GM23338 (cell line): ENCODE measurements at regions not wholly inside any gene's neighbourhood (a gene's known extent, or its start where the extent isn't known, plus 50 kb on each side); places are given as distances from the start of the nearest gene placed in this dataset.

Source experiments
- ATAC-seq: fragments of 200-7000 bp; cut with Tn5 transposase; 3 replicates; pipeline ENCODE4 v1.9.1; 2020
- DNase-seq: peaks from one replicate; pipeline ENCODE4 v3.0.0-alpha.2; 2015; ENCODE audit warnings: low spot score
- H2AFZ ChIP-seq: fragments of 200-600 bp; sonication (generic); 2 replicates; pipeline ENCODE4 v1.8.0; 2016; ENCODE audit warnings: antibody characterized with exemption, mild to moderate bottlenecking, moderate library complexity
- H3F3A ChIP-seq: fragments of 200-600 bp; sonication (generic); replicated peaks from 2 replicates; pipeline ENCODE4 v1.8.0; 2017; ENCODE audit warnings: antibody characterized with exemption, mixed run types, low read depth
- H3K27ac ChIP-seq: fragments of 200-600 bp; sonication (generic); 2 replicates; pipeline ENCODE4 v1.6.1; 2016; ENCODE audit warnings: low read depth
- H3K27me3 ChIP-seq: fragments of 200-600 bp; sonication (generic); 2 replicates; pipeline ENCODE4 v1.8.0; 2016; ENCODE audit warnings: mild to moderate bottlenecking, mixed run types, moderate library complexity; ENCODE audit not compliant: insufficient read depth
- H3K36me3 ChIP-seq: fragments of 200-600 bp; sonication (generic); 2 replicates; pipeline ENCODE4 v1.8.0; 2016; ENCODE audit warnings: mild to moderate bottlenecking; ENCODE audit not compliant: insufficient read depth
- H3K4me1 ChIP-seq: fragments of 200-600 bp; sonication (generic); 2 replicates; pipeline ENCODE4 v1.8.0; 2016; ENCODE audit warnings: mild to moderate bottlenecking, moderate library complexity; ENCODE audit not compliant: insufficient read depth
- H3K4me2 ChIP-seq: fragments of 200-600 bp; sonication (generic); 2 replicates; pipeline ENCODE4 v1.7.1; 2017; ENCODE audit warnings: mixed run types
- H3K4me3 ChIP-seq: fragments of 200-600 bp; sonication (generic); 2 replicates; pipeline ENCODE4 v1.6.1; 2016; ENCODE audit warnings: mixed run types
- H3K79me2 ChIP-seq: fragments of 200-600 bp; sonication (generic); replicated peaks from 2 replicates; pipeline ENCODE4 v1.8.0; 2017; ENCODE audit warnings: mild to moderate bottlenecking; ENCODE audit not compliant: insufficient read depth
- H3K9me2 ChIP-seq: fragments of 200-600 bp; sonication (generic); 2 replicates; pipeline ENCODE4 v1.8.0; 2017; ENCODE audit not compliant: insufficient read depth
- H4K20me1 ChIP-seq: fragments of 200-600 bp; sonication (generic); replicated peaks from 2 replicates; pipeline ENCODE4 v1.8.0; 2017; ENCODE audit warnings: mild to moderate bottlenecking; ENCODE audit not compliant: insufficient read depth
- H3K27ac Mint-ChIP-seq: 2 replicates; pipeline ENCODE4 v1.8.0; 2020; ENCODE audit warnings: inconsistent platforms, mild to moderate bottlenecking, moderate library complexity, mixed read lengths
- H3K27me3 Mint-ChIP-seq: 3 replicates; pipeline ENCODE4 v1.8.0; 2022; ENCODE audit warnings: low read depth, mild to moderate bottlenecking, moderate library complexity, mixed read lengths, inconsistent platforms; ENCODE audit not compliant: insufficient read depth, poor library complexity
- H3K36me3 Mint-ChIP-seq: 3 replicates; pipeline ENCODE4 v1.8.0; 2021; ENCODE audit warnings: low read depth, mild to moderate bottlenecking, inconsistent platforms, moderate library complexity, mixed read lengths
- H3K4me1 Mint-ChIP-seq: 3 replicates; pipeline ENCODE4 v1.8.0; 2020; ENCODE audit warnings: mild to moderate bottlenecking, inconsistent platforms, mixed read lengths
- H3K4me3 Mint-ChIP-seq: 3 replicates; pipeline ENCODE4 v1.8.0; 2021; ENCODE audit warnings: moderate library complexity, mild to moderate bottlenecking, inconsistent platforms, mixed read lengths
- H3K9me3 Mint-ChIP-seq: 3 replicates; pipeline ENCODE4 v1.8.0; 2020; ENCODE audit warnings: moderate library complexity, mild to moderate bottlenecking, inconsistent platforms, mixed read lengths
- CREB1 ChIP-seq: fragments of 250-450 bp; sonication (Bioruptor Pico); IDR thresholded peaks from 2 replicates; pipeline ENCODE4 v1.5.0; 2020; ENCODE audit warnings: low read depth, mild to moderate bottlenecking, moderate library complexity
- EZH2 ChIP-seq: fragments of 200-600 bp; sonication (generic); IDR thresholded peaks from one replicate; pipeline ENCODE4 v1.8.0; 2017; ENCODE audit warnings: antibody characterized with exemption, mild to moderate bottlenecking, low read depth; ENCODE audit not compliant: unreplicated experiment
- EZH2phosphoT487 ChIP-seq: fragments of 200-600 bp; sonication (generic); IDR thresholded peaks from one replicate; pipeline ENCODE4 v1.8.1; 2018; ENCODE audit warnings: antibody characterized with exemption; ENCODE audit not compliant: unreplicated experiment
- JUNB ChIP-seq: IDR thresholded peaks from one replicate; pipeline ENCODE4 v1.6.1; 2016; ENCODE audit warnings: antibody characterized with exemption; ENCODE audit not compliant: unreplicated experiment
- NANOG ChIP-seq: IDR thresholded peaks from 2 replicates; pipeline ENCODE4 v1.6.1; 2016; ENCODE audit warnings: antibody characterized with exemption, borderline replicate concordance
- POLR2AphosphoS5 ChIP-seq: IDR thresholded peaks from 2 replicates; pipeline ENCODE4 v1.6.1; 2016; ENCODE audit warnings: antibody characterized with exemption, low read depth
- STAT1 ChIP-seq: IDR thresholded peaks from one replicate; pipeline ENCODE4 v1.6.1; 2016; ENCODE audit warnings: antibody characterized with exemption; ENCODE audit not compliant: unreplicated experiment
- ZNF114 ChIP-seq: fragments of 250-450 bp; sonication (Bioruptor Pico); IDR thresholded peaks from 2 replicates; pipeline ENCODE4 v1.5.0; 2020; ENCODE audit warnings: mild to moderate bottlenecking, moderate library complexity
- ZNF331 ChIP-seq: fragments of 250-450 bp; sonication (Bioruptor Pico); IDR thresholded peaks from 2 replicates; pipeline ENCODE4 v1.5.0; 2020; ENCODE audit warnings: low read depth, mild to moderate bottlenecking, moderate library complexity
- TF ChIP-seq, protein P1 (sequence below): fragments of 250-450 bp; sonication (Bioruptor Pico); IDR thresholded peaks from 2 replicates; pipeline ENCODE4 v1.5.0; 2020; ENCODE audit warnings: mild to moderate bottlenecking, moderate library complexity
- TF ChIP-seq, protein P2 (sequence below): IDR thresholded peaks from one replicate; pipeline ENCODE4 v1.6.1; 2018; ENCODE audit warnings: antibody characterized with exemption; ENCODE audit not compliant: unreplicated experiment
- TF ChIP-seq, protein P3 (sequence below), 2 experiments: fragments of 200-600 bp in 1 of 2; sonication (generic) in 1 of 2; conservative IDR thresholded peaks; 2 replicates each; pipeline versions ENCODE4 v1.5.1 to v1.6.1; 2016 to 2017; ENCODE audit warnings: antibody characterized with exemption in 2 of 2, low read depth in 2 of 2, mild to moderate bottlenecking in 2 of 2, moderate library complexity in 1 of 2
- TF ChIP-seq, protein P4 (sequence below): IDR thresholded peaks from 2 replicates; pipeline ENCODE4 v1.6.1; 2016; ENCODE audit warnings: antibody characterized with exemption

DNA sequence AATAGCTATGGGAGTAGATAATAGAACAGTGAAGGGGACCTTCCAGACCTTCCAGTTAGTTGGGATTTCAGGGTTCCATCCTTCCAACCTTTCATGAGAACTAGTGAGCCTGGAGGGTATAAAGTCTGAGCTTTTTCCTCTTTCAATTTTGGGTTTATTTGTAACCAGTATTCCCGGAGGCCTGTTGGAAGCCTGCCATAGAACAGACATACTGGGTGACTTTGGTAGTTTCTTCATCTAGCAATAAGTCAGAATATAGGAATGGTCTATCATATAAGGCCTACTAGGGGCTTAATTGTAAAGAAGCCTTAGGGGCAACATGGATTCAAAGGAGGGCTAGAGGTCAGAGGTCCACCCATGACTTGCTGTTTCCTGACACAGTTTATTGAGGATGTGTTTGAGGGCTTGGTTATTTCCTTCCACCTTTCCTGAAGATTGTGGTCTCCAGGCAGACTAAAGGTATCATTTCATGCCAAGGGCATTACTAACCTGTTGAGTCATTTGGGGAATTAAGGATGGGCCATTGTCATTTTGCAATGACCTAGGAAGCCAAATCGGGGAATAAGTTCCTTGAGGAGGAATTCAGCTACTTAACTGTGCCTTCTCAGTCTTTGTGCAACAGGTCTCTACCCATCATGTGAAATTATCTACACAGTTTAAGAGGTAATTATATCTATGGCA, 410.3 kb downstream of the SLC6A15 start:
- ATAC-seq: no peak

More for the DNA sequence above, 410.3 kb downstream of the SLC6A15 start:
- Histone ChIP-seq H3K4me2 (no peak overlapping the region), H3K4me1 (no peaks in the 10 kb centered on the region), H3K27me3 (no peaks in the 10 kb centered on the region), H3K9me2 (peaks cover 9% of the 10 kb centered on the region), H3K4me3 (no peak overlapping the region), H2AFZ (peak overlapping the region; percentile 95), H3K36me3 (no peaks in the 10 kb centered on the region), H3K27ac (no peak overlapping the region), H3F3A (no peaks in the 10 kb centered on the region), H4K20me1 (no peaks in the 10 kb centered on the region), H3K79me2 (no peaks in the 10 kb centered on the region)
- Mint-ChIP-seq H3K4me1 (peaks cover 4% of the 10 kb centered on the region; the same call in 1 of the 3 replicates), H3K27ac (peak overlapping the region; percentile 14; the same call in 1 of the 2 replicates), H3K27me3 (no peaks in the 10 kb centered on the region), H3K9me3 (no peaks in the 10 kb centered on the region), H3K36me3 (no peaks in the 10 kb centered on the region; the same call in 2 of the 3 replicates), H3K4me3 (no peak overlapping the region)
- no peak for TF ChIP-seq NANOG
- no peak for TF ChIP-seq ZNF331
- no peak for TF ChIP-seq POLR2AphosphoS5
- TF ChIP-seq EZH2phosphoT487: no peak
- TF ChIP-seq ZNF114 (CRISPR knock-in tag): no peak
- TF ChIP-seq, protein P1, sequence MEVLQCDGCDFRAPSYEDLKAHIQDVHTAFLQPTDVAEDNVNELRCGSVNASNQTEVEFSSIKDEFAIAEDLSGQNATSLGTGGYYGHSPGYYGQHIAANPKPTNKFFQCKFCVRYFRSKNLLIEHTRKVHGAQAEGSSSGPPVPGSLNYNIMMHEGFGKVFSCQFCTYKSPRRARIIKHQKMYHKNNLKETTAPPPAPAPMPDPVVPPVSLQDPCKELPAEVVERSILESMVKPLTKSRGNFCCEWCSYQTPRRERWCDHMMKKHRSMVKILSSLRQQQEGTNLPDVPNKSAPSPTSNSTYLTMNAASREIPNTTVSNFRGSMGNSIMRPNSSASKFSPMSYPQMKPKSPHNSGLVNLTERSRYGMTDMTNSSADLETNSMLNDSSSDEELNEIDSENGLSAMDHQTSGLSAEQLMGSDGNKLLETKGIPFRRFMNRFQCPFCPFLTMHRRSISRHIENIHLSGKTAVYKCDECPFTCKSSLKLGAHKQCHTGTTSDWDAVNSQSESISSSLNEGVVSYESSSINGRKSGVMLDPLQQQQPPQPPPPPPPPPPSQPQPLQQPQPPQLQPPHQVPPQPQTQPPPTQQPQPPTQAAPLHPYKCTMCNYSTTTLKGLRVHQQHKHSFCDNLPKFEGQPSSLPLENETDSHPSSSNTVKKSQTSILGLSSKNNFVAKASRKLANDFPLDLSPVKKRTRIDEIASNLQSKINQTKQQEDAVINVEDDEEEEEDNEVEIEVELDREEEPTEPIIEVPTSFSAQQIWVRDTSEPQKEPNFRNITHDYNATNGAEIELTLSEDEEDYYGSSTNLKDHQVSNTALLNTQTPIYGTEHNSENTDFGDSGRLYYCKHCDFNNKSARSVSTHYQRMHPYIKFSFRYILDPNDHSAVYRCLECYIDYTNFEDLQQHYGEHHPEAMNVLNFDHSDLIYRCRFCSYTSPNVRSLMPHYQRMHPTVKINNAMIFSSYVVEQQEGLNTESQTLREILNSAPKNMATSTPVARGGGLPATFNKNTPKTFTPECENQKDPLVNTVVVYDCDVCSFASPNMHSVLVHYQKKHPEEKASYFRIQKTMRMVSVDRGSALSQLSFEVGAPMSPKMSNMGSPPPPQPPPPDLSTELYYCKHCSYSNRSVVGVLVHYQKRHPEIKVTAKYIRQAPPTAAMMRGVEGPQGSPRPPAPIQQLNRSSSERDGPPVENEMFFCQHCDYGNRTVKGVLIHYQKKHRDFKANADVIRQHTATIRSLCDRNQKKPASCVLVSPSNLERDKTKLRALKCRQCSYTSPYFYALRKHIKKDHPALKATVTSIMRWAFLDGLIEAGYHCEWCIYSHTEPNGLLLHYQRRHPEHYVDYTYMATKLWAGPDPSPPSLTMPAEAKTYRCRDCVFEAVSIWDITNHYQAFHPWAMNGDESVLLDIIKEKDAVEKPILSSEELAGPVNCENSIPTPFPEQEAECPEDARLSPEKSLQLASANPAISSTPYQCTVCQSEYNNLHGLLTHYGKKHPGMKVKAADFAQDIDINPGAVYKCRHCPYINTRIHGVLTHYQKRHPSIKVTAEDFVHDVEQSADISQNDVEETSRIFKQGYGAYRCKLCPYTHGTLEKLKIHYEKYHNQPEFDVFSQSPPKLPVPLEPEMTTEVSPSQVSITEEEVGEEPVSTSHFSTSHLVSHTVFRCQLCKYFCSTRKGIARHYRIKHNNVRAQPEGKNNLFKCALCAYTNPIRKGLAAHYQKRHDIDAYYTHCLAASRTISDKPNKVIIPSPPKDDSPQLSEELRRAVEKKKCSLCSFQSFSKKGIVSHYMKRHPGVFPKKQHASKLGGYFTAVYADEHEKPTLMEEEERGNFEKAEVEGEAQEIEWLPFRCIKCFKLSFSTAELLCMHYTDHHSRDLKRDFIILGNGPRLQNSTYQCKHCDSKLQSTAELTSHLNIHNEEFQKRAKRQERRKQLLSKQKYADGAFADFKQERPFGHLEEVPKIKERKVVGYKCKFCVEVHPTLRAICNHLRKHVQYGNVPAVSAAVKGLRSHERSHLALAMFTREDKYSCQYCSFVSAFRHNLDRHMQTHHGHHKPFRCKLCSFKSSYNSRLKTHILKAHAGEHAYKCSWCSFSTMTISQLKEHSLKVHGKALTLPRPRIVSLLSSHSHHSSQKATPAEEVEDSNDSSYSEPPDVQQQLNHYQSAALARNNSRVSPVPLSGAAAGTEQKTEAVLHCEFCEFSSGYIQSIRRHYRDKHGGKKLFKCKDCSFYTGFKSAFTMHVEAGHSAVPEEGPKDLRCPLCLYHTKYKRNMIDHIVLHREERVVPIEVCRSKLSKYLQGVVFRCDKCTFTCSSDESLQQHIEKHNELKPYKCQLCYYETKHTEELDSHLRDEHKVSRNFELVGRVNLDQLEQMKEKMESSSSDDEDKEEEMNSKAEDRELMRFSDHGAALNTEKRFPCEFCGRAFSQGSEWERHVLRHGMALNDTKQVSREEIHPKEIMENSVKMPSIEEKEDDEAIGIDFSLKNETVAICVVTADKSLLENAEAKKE (CRISPR knock-in tag): no peak
- TF ChIP-seq, protein P2, sequence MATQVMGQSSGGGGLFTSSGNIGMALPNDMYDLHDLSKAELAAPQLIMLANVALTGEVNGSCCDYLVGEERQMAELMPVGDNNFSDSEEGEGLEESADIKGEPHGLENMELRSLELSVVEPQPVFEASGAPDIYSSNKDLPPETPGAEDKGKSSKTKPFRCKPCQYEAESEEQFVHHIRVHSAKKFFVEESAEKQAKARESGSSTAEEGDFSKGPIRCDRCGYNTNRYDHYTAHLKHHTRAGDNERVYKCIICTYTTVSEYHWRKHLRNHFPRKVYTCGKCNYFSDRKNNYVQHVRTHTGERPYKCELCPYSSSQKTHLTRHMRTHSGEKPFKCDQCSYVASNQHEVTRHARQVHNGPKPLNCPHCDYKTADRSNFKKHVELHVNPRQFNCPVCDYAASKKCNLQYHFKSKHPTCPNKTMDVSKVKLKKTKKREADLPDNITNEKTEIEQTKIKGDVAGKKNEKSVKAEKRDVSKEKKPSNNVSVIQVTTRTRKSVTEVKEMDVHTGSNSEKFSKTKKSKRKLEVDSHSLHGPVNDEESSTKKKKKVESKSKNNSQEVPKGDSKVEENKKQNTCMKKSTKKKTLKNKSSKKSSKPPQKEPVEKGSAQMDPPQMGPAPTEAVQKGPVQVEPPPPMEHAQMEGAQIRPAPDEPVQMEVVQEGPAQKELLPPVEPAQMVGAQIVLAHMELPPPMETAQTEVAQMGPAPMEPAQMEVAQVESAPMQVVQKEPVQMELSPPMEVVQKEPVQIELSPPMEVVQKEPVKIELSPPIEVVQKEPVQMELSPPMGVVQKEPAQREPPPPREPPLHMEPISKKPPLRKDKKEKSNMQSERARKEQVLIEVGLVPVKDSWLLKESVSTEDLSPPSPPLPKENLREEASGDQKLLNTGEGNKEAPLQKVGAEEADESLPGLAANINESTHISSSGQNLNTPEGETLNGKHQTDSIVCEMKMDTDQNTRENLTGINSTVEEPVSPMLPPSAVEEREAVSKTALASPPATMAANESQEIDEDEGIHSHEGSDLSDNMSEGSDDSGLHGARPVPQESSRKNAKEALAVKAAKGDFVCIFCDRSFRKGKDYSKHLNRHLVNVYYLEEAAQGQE: no peak
- no peak for TF ChIP-seq EZH2
- TF ChIP-seq, protein P3, sequence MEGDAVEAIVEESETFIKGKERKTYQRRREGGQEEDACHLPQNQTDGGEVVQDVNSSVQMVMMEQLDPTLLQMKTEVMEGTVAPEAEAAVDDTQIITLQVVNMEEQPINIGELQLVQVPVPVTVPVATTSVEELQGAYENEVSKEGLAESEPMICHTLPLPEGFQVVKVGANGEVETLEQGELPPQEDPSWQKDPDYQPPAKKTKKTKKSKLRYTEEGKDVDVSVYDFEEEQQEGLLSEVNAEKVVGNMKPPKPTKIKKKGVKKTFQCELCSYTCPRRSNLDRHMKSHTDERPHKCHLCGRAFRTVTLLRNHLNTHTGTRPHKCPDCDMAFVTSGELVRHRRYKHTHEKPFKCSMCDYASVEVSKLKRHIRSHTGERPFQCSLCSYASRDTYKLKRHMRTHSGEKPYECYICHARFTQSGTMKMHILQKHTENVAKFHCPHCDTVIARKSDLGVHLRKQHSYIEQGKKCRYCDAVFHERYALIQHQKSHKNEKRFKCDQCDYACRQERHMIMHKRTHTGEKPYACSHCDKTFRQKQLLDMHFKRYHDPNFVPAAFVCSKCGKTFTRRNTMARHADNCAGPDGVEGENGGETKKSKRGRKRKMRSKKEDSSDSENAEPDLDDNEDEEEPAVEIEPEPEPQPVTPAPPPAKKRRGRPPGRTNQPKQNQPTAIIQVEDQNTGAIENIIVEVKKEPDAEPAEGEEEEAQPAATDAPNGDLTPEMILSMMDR (conservative IDR thresholded peaks at IDR 0.05; ENCODE audit: low read depth in 2 of 2): no peak
- TF ChIP-seq STAT1: no peak
- TF ChIP-seq, protein P4, sequence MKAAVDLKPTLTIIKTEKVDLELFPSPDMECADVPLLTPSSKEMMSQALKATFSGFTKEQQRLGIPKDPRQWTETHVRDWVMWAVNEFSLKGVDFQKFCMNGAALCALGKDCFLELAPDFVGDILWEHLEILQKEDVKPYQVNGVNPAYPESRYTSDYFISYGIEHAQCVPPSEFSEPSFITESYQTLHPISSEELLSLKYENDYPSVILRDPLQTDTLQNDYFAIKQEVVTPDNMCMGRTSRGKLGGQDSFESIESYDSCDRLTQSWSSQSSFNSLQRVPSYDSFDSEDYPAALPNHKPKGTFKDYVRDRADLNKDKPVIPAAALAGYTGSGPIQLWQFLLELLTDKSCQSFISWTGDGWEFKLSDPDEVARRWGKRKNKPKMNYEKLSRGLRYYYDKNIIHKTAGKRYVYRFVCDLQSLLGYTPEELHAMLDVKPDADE: no peak
- no peak for TF ChIP-seq CREB1 (CRISPR knock-in tag)
- no peak for TF ChIP-seq JUNB
- no peak for DNase-seq
